Ovary (tissue), 7 donors: ENCODE measurements at regions not wholly inside any gene's neighbourhood (a gene's known extent, or its start where the extent isn't known, plus 50 kb on each side); places are given as distances from the start of the nearest gene placed in this dataset.

Experiments
- DNase-seq, 5 donors: peaks; one replicate each; pipeline ENCODE4 v3.0.0-alpha.2; 2019 to 2020
- H3K27ac ChIP-seq, 2 donors: fragments of 200-600 bp; one replicate each; pipeline versions ENCODE4 v1.5.1 to v1.8.0; 2019 to 2022
- H3K27me3 ChIP-seq: fragments of 200-600 bp; one replicate; pipeline ENCODE4 v1.8.0; 2022
- H3K36me3 ChIP-seq: fragments of 200-600 bp; sonication (generic); one replicate; pipeline ENCODE4 v1.5.1; 2019
- H3K4me1 ChIP-seq: one replicate; pipeline ENCODE4 v1.8.1; 2013; ENCODE audit warnings: mild to moderate bottlenecking, moderate library complexity; ENCODE audit not compliant: insufficient read depth
- H3K4me3 ChIP-seq: fragments of 200-600 bp; sonication (generic); one replicate; pipeline ENCODE4 v1.5.1; 2017
- H3K9me3 ChIP-seq, 2 donors: fragments of 200-600 bp in 1 of 2; sonication (generic) in 1 of 2; one replicate each; pipeline versions ENCODE4 v1.5.1 to v1.8.1; 2013 to 2019; ENCODE audit warnings: mild to moderate bottlenecking in 1 of 2, moderate library complexity in 1 of 2
- CTCF ChIP-seq, 3 donors: fragments of 450-650 bp in 2 of 3; fragments of 200-600 bp in 1 of 3; IDR thresholded peaks; one replicate each; pipeline versions ENCODE4 v1.5.1 to v1.8.0; 2016 to 2022; ENCODE audit warnings: antibody characterized with exemption in 3 of 3, mild to moderate bottlenecking in 1 of 3
- EP300 ChIP-seq: sonication (generic); formaldehyde crosslinking; IDR thresholded peaks from one replicate; pipeline ENCODE4 v1.6.1; 2017; ENCODE audit warnings: antibody characterized with exemption
- POLR2A ChIP-seq: fragments of 450-650 bp; IDR thresholded peaks from one replicate; pipeline ENCODE4 v1.6.1; 2017; ENCODE audit warnings: antibody characterized with exemption, mild to moderate bottlenecking, moderate library complexity
- WGBS, 3 donors: extraction: QIAGEN DNeasy Blood & Tissue Kit in 1 of 3; methylation state at CpG; one replicate each; pipeline versions ENCODE4 v1.1.5 to v1.1.7; 2013 to 2017; 5-methylcytosine and 5-hydroxymethylcytosine counted together
- intact Hi-C, 4 donors: fragments of 100-400 bp; cut with DNase I; formaldehyde crosslinking; loops; one replicate each; pipeline versions ENCODE4 v1.11.0 to v1.15.1; 2022 to 2023
- donor health status: DM: no; HTN: no; CAD: no; lungs with moderate emphysema.
- donor health status: DM: no; HTN: no; CAD: no.
- donor health status: Bipolar disorder and iron deficiency.
- donor health status: DM: no; HTN: no; CAD: no.
- donor health status: DM: yes; HTN: yes; CAD: no.

GRCh38 chr5:176185133-176185733 lies 53.0 kb upstream of the SIMC1 start:
- peaks cover 18% of the 10 kb centered on the region for H3K4me1 ChIP-seq
- H3K4me3 ChIP-seq, result no peak overlapping the region
- WGBS, 3 donors, result 36 to 51% (median 44%) methylated on average over 9 of the region's 9 CpGs
- peak overlapping the region in 1 of 2 donors; percentile 25 for H3K27ac ChIP-seq
- DNase-seq, result peak in 3 of 5 donors; percentile 53 to 60 (median 55)
- TF ChIP-seq POLR2A, result no peak
- no peaks in the 10 kb centered on the region for H3K36me3 ChIP-seq
- no peaks in the 10 kb centered on the region for H3K9me3 ChIP-seq
- H3K27me3 ChIP-seq, result no peaks in the 10 kb centered on the region
- intact Hi-C loops, result no loop called here

GRCh38 chr5:176186107-176186506 lies 52.1 kb upstream of the SIMC1 start:
- Histone ChIP-seq H3K36me3 (no peaks in the 10 kb centered on the region), H3K27me3 (no peaks in the 10 kb centered on the region), H3K4me3 (no peak overlapping the region), H3K9me3 (no peaks in the 10 kb centered on the region), H3K4me1 (peaks cover 15% of the 10 kb centered on the region), H3K27ac (no peak overlapping the region)
- DNase-seq, result no peak
- WGBS, 3 donors, result 89 to 95% (median 89%) methylated on average over 3 of the region's 3 CpGs
- TF ChIP-seq POLR2A (no peak), EP300 (no peak), CTCF (IDR thresholded peaks at IDR 0.05) (no peak)
- intact Hi-C loops, result no loop called here

- Histone ChIP-seq H3K4me3 (no peak overlapping the region), H3K27me3 (no peaks in the 10 kb centered on the region), H3K4me1 (peaks cover 10% of the 10 kb centered on the region), H3K36me3 (no peaks in the 10 kb centered on the region), H3K9me3 (no peaks in the 10 kb centered on the region), H3K27ac (no peak overlapping the region)
- TF ChIP-seq POLR2A (no peak), CTCF (IDR thresholded peaks at IDR 0.05) (no peak), EP300 (no peak)
- 72 to 74% (median 73%) methylated on average over 17 of the region's 17 CpGs for WGBS, 3 donors
- no peak for DNase-seq
- intact Hi-C loops, result no loop called here
Measured at GRCh38 chr5:176187276-176188062, 50.8 kb upstream of the SIMC1 start.

GRCh38 chr5:176188085-176188484 lies 50.1 kb upstream of the SIMC1 start:
- TF ChIP-seq POLR2A (no peak), CTCF (IDR thresholded peaks at IDR 0.05) (no peak), EP300 (no peak)
- DNase-seq, result no peak
- Histone ChIP-seq H3K9me3 (no peaks in the 10 kb centered on the region), H3K4me1 (peaks cover 13% of the 10 kb centered on the region), H3K27me3 (no peaks in the 10 kb centered on the region), H3K36me3 (no peaks in the 10 kb centered on the region), H3K27ac (no peak overlapping the region), H3K4me3 (no peak overlapping the region)
- WGBS, 3 donors, result 92 to 96% (median 93%) methylated on average over 7 of the region's 7 CpGs
- intact Hi-C loops, result no loop called here
